ENCODE measurements at regions not wholly inside any gene's neighbourhood (a gene's known extent, or its start where the extent isn't known, plus 50 kb on each side); places are given as distances from the start of the nearest gene placed in this dataset.

DNA sequence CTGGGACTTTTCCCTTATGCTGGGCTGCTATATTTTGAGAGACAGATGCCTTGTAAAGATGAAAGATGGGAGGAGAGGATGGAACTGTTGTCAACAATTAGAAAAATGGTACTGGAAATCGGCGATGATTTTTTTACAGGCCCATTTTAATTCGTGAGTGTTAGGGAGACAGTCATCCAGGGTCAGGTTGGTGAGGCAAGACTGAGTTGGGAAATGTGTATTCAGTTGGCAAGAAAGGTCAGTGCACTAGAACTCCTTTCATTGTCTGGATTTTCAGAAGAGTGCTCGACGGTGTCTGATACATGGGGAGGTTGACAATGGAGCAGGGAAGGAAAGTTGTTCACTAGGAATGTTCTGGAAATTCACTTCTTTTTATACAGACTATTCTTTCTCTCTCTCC lies 394.4 kb downstream of the QKI start:
- BruUV-seq (replicated peaks), result no TSS peak
- POLR2A ChIA-PET, result no interaction called here
- Histone ChIP-seq H4K20me1 (ENCODE audit: insufficient read depth) (no peaks in the 10 kb centered on the region), H3K4me2 (ENCODE audit: low read length) (no peak overlapping the region), H3K4me1 (ENCODE audit: control insufficient read depth in 1 of 2, insufficient read depth in 2 of 2, low read length in 2 of 2) (no peaks in the 10 kb centered on the region), H3K36me3 (ENCODE audit: control insufficient read depth in 1 of 2, insufficient read depth in 2 of 2, low read length in 2 of 2) (no peaks in the 10 kb centered on the region), H3K9me2 (ENCODE audit: insufficient read depth) (no peaks in the 10 kb centered on the region), H2AFZ (ENCODE audit: low read depth, low read length, poor library complexity, severe bottlenecking) (no peak overlapping the region), H3K9me3 (ENCODE audit: control insufficient read depth in 1 of 2, insufficient read depth in 1 of 2, low read depth in 1 of 2, low read length in 2 of 2) (no peaks in the 10 kb centered on the region), H3K9ac (ENCODE audit: low read length) (no peak overlapping the region), H3K79me2 (ENCODE audit: insufficient read depth, low read length) (no peaks in the 10 kb centered on the region), H3K27ac (ENCODE audit: low read depth, low read length) (no peak overlapping the region), H3K27me3 (ENCODE audit: insufficient read depth, low read length) (no peaks in the 10 kb centered on the region), H3K4me3 (replicated peaks in 1 of 2; ENCODE audit: low read depth in 1 of 2, low read length in 2 of 2) (no peak overlapping the region)
- ATAC-seq (no peak), DNase-seq (ENCODE audit: low read depth, low spot score) (no peak)
- RAD21 ChIA-PET (ENCODE audit: low non-redundant PET in 1 of 2, low total read pairs in 2 of 2, uncharacterized antibody in 2 of 2, unreplicated experiment in 2 of 2), result no interaction called here
- TF ChIP-seq EZH2phosphoT487 (IDR thresholded peaks at IDR 0.05; ENCODE audit: borderline replicate concordance) (no peak), TCF7L2 (IDR thresholded peaks at IDR 0.05; ENCODE audit: borderline replicate concordance, extremely low read depth, insufficient read depth, insufficient read length) (no peak), ELF1 (IDR thresholded peaks at IDR 0.05; ENCODE audit: borderline replicate concordance, low read depth) (no peak), RAD21 (IDR thresholded peaks at IDR 0.05; ENCODE audit: low read depth) (no peak), REST (IDR thresholded peaks at IDR 0.05; ENCODE audit: low read depth) (no peak), CBX3 (IDR thresholded peaks at IDR 0.05; ENCODE audit: low read depth) (no peak), YY1 (IDR thresholded peaks at IDR 0.05; ENCODE audit: extremely low read depth, insufficient replicate concordance, low read depth, low read length) (no peak), SRF (IDR thresholded peaks at IDR 0.05; ENCODE audit: low read depth) (no peak)
- TF ChIP-seq, protein P1, sequence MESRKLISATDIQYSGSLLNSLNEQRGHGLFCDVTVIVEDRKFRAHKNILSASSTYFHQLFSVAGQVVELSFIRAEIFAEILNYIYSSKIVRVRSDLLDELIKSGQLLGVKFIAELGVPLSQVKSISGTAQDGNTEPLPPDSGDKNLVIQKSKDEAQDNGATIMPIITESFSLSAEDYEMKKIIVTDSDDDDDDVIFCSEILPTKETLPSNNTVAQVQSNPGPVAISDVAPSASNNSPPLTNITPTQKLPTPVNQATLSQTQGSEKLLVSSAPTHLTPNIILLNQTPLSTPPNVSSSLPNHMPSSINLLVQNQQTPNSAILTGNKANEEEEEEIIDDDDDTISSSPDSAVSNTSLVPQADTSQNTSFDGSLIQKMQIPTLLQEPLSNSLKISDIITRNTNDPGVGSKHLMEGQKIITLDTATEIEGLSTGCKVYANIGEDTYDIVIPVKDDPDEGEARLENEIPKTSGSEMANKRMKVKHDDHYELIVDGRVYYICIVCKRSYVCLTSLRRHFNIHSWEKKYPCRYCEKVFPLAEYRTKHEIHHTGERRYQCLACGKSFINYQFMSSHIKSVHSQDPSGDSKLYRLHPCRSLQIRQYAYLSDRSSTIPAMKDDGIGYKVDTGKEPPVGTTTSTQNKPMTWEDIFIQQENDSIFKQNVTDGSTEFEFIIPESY (IDR thresholded peaks at IDR 0.05; ENCODE audit: extremely low read depth, insufficient replicate concordance, low read length), result no peak
- CTCF ChIA-PET, result no interaction called here
- intact Hi-C loops (cut with micrococcal nuclease), result no loop called here
